Left ventricle myocardium inferior (tissue), 1 donor: ENCODE measurements at regions not wholly inside any gene's neighbourhood (a gene's known extent, or its start where the extent isn't known, plus 50 kb on each side); places are given as distances from the start of the nearest gene placed in this dataset.

ENCODE experiments used
- DNase-seq: peaks from one replicate; pipeline ENCODE4 v3.0.0-alpha.2; 2020
- H3K27ac ChIP-seq: fragments of 200-600 bp; replicated peaks from 2 replicates; pipeline ENCODE4 v1.8.0; 2021
- H3K27me3 ChIP-seq: fragments of 200-600 bp; 2 replicates; pipeline ENCODE4 v1.8.0; 2021; ENCODE audit warnings: low read depth
- H3K36me3 ChIP-seq: fragments of 200-600 bp; 2 replicates; pipeline ENCODE4 v1.8.0; 2021
- H3K4me1 ChIP-seq: fragments of 200-600 bp; 2 replicates; pipeline ENCODE4 v1.8.0; 2021
- H3K4me3 ChIP-seq: fragments of 200-600 bp; 2 replicates; pipeline ENCODE4 v1.8.0; 2021; ENCODE audit warnings: mild to moderate bottlenecking, moderate library complexity
- H3K9me3 ChIP-seq: fragments of 200-600 bp; replicated peaks from 2 replicates; pipeline ENCODE4 v1.8.0; 2021
- CTCF ChIP-seq: fragments of 200-600 bp; IDR thresholded peaks from 2 replicates; pipeline ENCODE4 v1.8.0; 2021; ENCODE audit warnings: antibody characterized with exemption, mild to moderate bottlenecking, borderline replicate concordance
- intact Hi-C: fragments of 100-400 bp; cut with micrococcal nuclease; formaldehyde crosslinking; loops from one replicate; pipeline ENCODE4 v1.11.0; 2022
- donor health status: DM: no; HTN: yes; CAD: no; lungs with severe emphysema.

GRCh38 chr6:114418304-114418972, 75.6 kb upstream of the HS3ST5 start:
- TF ChIP-seq CTCF, result no peak
- Histone ChIP-seq H3K4me3 (no peak overlapping the region), H3K27ac (no peak overlapping the region), H3K9me3 (no peaks in the 10 kb centered on the region), H3K36me3 (no peaks in the 10 kb centered on the region), H3K4me1 (no peaks in the 10 kb centered on the region), H3K27me3 (no peaks in the 10 kb centered on the region)
- intact Hi-C loops, result no loop called here
- DNase-seq, result no peak

GRCh38 chr6:114407426-114408035, 64.7 kb upstream of the HS3ST5 start:
- Histone ChIP-seq H3K27ac (no peak overlapping the region), H3K4me3 (no peak overlapping the region), H3K27me3 (no peaks in the 10 kb centered on the region), H3K4me1 (no peaks in the 10 kb centered on the region), H3K36me3 (no peaks in the 10 kb centered on the region), H3K9me3 (no peaks in the 10 kb centered on the region)
- intact Hi-C loops, result no loop called here
- no peak for DNase-seq
- TF ChIP-seq CTCF, result no peak

GRCh38 chr6:114404339-114404955, 61.6 kb upstream of the HS3ST5 start:
- intact Hi-C loops, result no loop called here
- Histone ChIP-seq H3K9me3 (no peaks in the 10 kb centered on the region), H3K27ac (no peak overlapping the region), H3K4me3 (no peak overlapping the region), H3K36me3 (no peaks in the 10 kb centered on the region), H3K27me3 (no peaks in the 10 kb centered on the region), H3K4me1 (no peaks in the 10 kb centered on the region)
- TF ChIP-seq CTCF, result no peak
- DNase-seq, result no peak

- DNase-seq, result no peak
- Histone ChIP-seq H3K36me3 (no peaks in the 10 kb centered on the region), H3K27ac (no peak overlapping the region), H3K9me3 (no peaks in the 10 kb centered on the region), H3K27me3 (no peaks in the 10 kb centered on the region), H3K4me3 (no peak overlapping the region), H3K4me1 (no peaks in the 10 kb centered on the region)
- intact Hi-C loops, result no loop called here
- TF ChIP-seq CTCF, result no peak
Measured at GRCh38 chr6:114403858-114404257, 61.0 kb upstream of the HS3ST5 start.

- Histone ChIP-seq H3K4me3 (no peak overlapping the region), H3K4me1 (no peaks in the 10 kb centered on the region), H3K9me3 (no peaks in the 10 kb centered on the region), H3K27ac (no peak overlapping the region), H3K36me3 (no peaks in the 10 kb centered on the region), H3K27me3 (no peaks in the 10 kb centered on the region)
- intact Hi-C loops, result no loop called here
- TF ChIP-seq CTCF, result no peak
- DNase-seq, result no peak
Measured at GRCh38 chr6:114398481-114398880, 55.7 kb upstream of the HS3ST5 start.
